Stomach (tissue), 8 donors: ENCODE measurements at regions not wholly inside any gene's neighbourhood (a gene's known extent, or its start where the extent isn't known, plus 50 kb on each side); places are given as distances from the start of the nearest gene placed in this dataset.

Experiments used
- DNase-seq, 2 donors: peaks; one replicate each; pipeline versions ENCODE4 v3.0.0 to v3.0.0-alpha.2; 2013 to 2019
- H3K27ac ChIP-seq, 5 donors: fragments of 200-600 bp in 4 of 5; sonication (generic) in 4 of 5; one replicate each; pipeline ENCODE4 v1.5.1; 2013 to 2019; ENCODE audit warnings: mild to moderate bottlenecking in 1 of 5, moderate library complexity in 1 of 5
- H3K27me3 ChIP-seq, 3 donors: fragments of 200-600 bp; sonication (generic); one replicate each; pipeline ENCODE4 v1.5.1; 2017 to 2019; ENCODE audit warnings: mixed run types in 1 of 3
- H3K36me3 ChIP-seq, 4 donors: fragments of 200-600 bp; sonication (generic); 1 replicate in 3 of 4; 2 replicates in 1 of 4; pipeline ENCODE4 v1.5.1; 2016 to 2019
- H3K4me1 ChIP-seq, 4 donors: fragments of 200-600 bp; sonication (generic); one replicate each; pipeline ENCODE4 v1.5.1; 2016 to 2019
- H3K4me3 ChIP-seq, 4 donors: fragments of 200-600 bp; sonication (generic) in 3 of 4; one replicate each; pipeline ENCODE4 v1.5.1; 2016 to 2019; ENCODE audit warnings: mild to moderate bottlenecking in 1 of 4
- H3K9me3 ChIP-seq, 4 donors: fragments of 200-600 bp; sonication (generic); one replicate each; pipeline ENCODE4 v1.5.1; 2016 to 2019
- EP300 ChIP-seq: sonication (generic); formaldehyde crosslinking; IDR thresholded peaks from one replicate; pipeline ENCODE4 v1.6.1; 2017; ENCODE audit warnings: antibody characterized with exemption
- POLR2A ChIP-seq, 4 donors: fragments of 450-650 bp; IDR thresholded peaks; one replicate each; pipeline ENCODE4 v1.6.1; 2016; ENCODE audit warnings: antibody characterized with exemption in 4 of 4, control low read depth in 2 of 4, mild to moderate bottlenecking in 1 of 4, moderate library complexity in 1 of 4
- POLR2AphosphoS5 ChIP-seq, 3 donors: sonication (generic); formaldehyde crosslinking; IDR thresholded peaks; one replicate each; pipeline ENCODE4 v1.6.1; 2016; ENCODE audit warnings: antibody characterized with exemption in 3 of 3
- WGBS, 5 donors: extraction: QIAGEN DNeasy Blood & Tissue Kit in 3 of 5; methylation state at CpG; one replicate each; pipeline versions ENCODE4 v1.1.5 to v1.1.7; 2013 to 2018; 5-methylcytosine and 5-hydroxymethylcytosine counted together
- intact Hi-C: fragments of 100-400 bp; cut with DNase I; formaldehyde crosslinking; loops from one replicate; pipeline ENCODE4 v1.15.1; 2023; ENCODE audit warnings: low total_unique reads
- TF ChIP-seq, protein P1 (sequence below), 7 experiments: fragments of 450-650 bp in 4 of 7; fragments of 200-600 bp in 3 of 7; sonication (generic) in 3 of 7; IDR thresholded peaks; one replicate each; pipeline ENCODE4 v1.5.1; 2016 to 2019; ENCODE audit warnings: antibody characterized with exemption in 7 of 7, control low read depth in 2 of 7, mild to moderate bottlenecking in 1 of 7
- donor health status: healthy with polysubstance abuse.
- donor health status: Bipolar disorder and iron deficiency.
- donor health status: healthy.

DNA sequence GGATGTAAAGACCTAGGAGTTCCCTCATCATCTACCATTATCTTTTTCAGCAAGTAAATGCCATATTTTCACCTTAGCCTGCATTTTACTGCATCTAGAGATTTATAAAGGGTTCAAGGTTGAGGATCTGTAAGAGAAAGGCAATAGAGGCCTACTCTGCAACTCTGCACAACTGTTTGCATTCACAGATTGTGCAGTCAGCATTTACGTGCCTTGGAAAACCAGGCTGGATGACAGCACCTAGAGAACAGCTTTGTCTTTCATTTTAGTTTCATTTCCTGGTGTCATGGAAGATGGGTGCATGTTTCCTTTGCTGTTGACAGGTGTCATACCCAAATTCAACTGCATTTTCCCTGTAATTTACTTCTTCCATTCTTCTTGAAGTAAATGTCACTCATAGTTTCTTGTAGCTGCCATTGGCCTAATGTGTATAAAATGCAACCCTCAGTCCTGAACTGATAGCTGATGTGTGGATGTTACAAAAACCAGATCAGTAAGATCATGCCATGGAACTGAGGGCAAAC lies 817.5 kb downstream of the SQOR start:
- TF ChIP-seq, protein P1, sequence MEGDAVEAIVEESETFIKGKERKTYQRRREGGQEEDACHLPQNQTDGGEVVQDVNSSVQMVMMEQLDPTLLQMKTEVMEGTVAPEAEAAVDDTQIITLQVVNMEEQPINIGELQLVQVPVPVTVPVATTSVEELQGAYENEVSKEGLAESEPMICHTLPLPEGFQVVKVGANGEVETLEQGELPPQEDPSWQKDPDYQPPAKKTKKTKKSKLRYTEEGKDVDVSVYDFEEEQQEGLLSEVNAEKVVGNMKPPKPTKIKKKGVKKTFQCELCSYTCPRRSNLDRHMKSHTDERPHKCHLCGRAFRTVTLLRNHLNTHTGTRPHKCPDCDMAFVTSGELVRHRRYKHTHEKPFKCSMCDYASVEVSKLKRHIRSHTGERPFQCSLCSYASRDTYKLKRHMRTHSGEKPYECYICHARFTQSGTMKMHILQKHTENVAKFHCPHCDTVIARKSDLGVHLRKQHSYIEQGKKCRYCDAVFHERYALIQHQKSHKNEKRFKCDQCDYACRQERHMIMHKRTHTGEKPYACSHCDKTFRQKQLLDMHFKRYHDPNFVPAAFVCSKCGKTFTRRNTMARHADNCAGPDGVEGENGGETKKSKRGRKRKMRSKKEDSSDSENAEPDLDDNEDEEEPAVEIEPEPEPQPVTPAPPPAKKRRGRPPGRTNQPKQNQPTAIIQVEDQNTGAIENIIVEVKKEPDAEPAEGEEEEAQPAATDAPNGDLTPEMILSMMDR (IDR thresholded peaks at IDR 0.05): no peak
- no peak overlapping the region for H3K4me3 ChIP-seq
- no peak for DNase-seq
- H3K9me3 ChIP-seq: no peaks in the 10 kb centered on the region
- intact Hi-C loops: no loop called here
- no peak overlapping the region for H3K27ac ChIP-seq
- no peaks in the 10 kb centered on the region for H3K27me3 ChIP-seq
- 0 to 92% (median 37%) methylated on average over 1 of the region's 1 CpG for WGBS, 5 donors
- H3K36me3 ChIP-seq: no peaks in the 10 kb centered on the region
- H3K4me1 ChIP-seq: no peaks in the 10 kb centered on the region

DNA sequence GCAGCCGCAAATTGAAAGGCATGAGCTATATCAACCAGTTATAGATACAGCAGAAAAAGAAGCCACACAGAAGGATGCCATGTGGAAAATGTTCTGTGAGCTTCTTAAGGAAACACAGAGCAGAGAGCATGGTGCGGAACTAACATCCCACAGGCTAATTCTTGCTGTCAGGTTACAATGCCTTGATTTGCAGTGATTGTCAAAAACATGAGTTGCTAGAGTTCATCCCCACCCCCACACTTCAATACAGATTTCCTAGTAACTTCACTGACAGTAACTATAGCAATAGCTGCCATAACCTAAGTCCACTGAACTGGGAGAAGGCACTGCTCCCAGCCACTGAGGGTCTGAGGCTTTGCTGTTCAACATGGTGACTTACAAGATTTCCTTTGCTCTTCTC lies 821.6 kb downstream of the SQOR start:
- WGBS, 5 donors: 86 to 98% (median 94%) methylated on average over 2 of the region's 2 CpGs
- no peak for DNase-seq
- H3K9me3 ChIP-seq: no peaks in the 10 kb centered on the region
- no peaks in the 10 kb centered on the region for H3K4me1 ChIP-seq
- H3K27ac ChIP-seq: no peak overlapping the region
- intact Hi-C loops: no loop called here
- H3K4me3 ChIP-seq: no peak overlapping the region
- no peak for TF ChIP-seq EP300
- no peak for TF ChIP-seq POLR2AphosphoS5 (IDR thresholded peaks at IDR 0.05)
- no peak for TF ChIP-seq POLR2A (IDR thresholded peaks at IDR 0.05)
- TF ChIP-seq, protein P1 (IDR thresholded peaks at IDR 0.05): no peak
- H3K27me3 ChIP-seq: no peaks in the 10 kb centered on the region
- H3K36me3 ChIP-seq: no peaks in the 10 kb centered on the region

DNA sequence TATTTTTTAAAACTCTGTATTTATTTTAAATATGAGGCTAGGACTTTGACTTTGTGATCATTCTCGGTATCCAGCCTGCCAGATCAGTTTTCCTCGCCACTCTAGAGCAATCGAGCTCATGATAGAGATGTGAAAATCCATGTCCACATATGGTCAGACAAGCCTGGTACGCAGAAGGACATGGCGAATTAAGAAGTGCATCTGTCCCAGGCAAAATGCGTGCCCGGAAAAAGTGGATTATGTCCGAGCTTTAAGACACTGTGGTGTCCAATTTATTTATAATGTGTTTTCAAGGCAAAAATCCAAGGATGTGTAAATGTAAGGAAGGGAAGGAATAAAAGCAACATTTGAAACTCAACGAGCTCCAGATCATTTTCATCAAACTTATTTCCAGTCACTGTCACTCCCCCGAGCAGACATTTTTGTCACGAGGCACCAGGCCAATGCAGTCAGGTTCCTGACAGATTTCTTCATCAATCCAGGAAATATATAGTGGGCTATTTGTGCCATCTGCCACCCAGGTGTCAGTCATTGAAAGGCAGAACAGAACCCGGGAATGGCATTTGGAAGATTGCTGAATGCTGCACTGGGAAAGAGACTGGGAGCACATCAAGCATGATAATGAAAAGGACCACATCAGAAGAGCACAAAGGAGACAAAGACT lies 825.7 kb downstream of the SQOR start:
- WGBS, 5 donors: 79 to 84% (median 81%) methylated on average over 12 of the region's 12 CpGs
- Histone ChIP-seq H3K4me3 (no peak overlapping the region), H3K27ac (no peak overlapping the region), H3K9me3 (no peaks in the 10 kb centered on the region), H3K36me3 (no peaks in the 10 kb centered on the region), H3K27me3 (no peaks in the 10 kb centered on the region), H3K4me1 (no peaks in the 10 kb centered on the region)
- TF ChIP-seq, protein P1 (IDR thresholded peaks at IDR 0.05): no peak
- TF ChIP-seq POLR2AphosphoS5 (IDR thresholded peaks at IDR 0.05): no peak
- no peak for TF ChIP-seq POLR2A (IDR thresholded peaks at IDR 0.05)
- TF ChIP-seq EP300: no peak
- intact Hi-C loops: no loop called here
- no peak for DNase-seq

DNA sequence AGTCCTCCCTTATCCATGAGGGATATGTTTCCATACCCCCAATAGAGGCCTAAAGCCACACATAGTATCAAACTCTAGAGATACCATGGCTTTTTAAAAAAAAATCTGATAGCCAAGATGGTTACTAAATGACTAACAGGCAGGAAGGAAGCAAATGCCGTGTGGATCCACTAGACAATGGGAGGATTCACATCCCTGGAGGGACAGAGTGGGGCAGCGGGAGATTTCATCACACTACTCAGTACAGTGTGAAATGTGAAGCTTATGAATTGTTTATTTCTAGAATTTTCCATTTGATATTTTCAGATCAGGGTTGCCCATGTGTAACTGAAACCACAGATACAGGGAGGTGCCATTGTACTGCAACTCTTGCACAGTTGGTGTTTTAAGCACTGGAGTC lies 826.6 kb downstream of the SQOR start:
- Histone ChIP-seq H3K4me3 (no peak overlapping the region), H3K27me3 (no peaks in the 10 kb centered on the region), H3K36me3 (no peaks in the 10 kb centered on the region), H3K9me3 (no peaks in the 10 kb centered on the region), H3K27ac (no peak overlapping the region), H3K4me1 (no peaks in the 10 kb centered on the region)
- no peak for DNase-seq
- intact Hi-C loops: no loop called here
- TF ChIP-seq, protein P1 (IDR thresholded peaks at IDR 0.05): no peak
- TF ChIP-seq POLR2AphosphoS5 (IDR thresholded peaks at IDR 0.05) (no peak), POLR2A (IDR thresholded peaks at IDR 0.05) (no peak), EP300 (no peak)
- WGBS, 5 donors: 73 to 86% (median 78%) methylated on average over 2 of the region's 2 CpGs
